SIG-M5 (cell line): ENCODE measurements at regions not wholly inside any gene's neighbourhood (a gene's known extent, or its start where the extent isn't known, plus 50 kb on each side); places are given as distances from the start of the nearest gene placed in this dataset.
"Not testable (repeated sequence)": the region's sequence is repeated elsewhere in the genome, so short reads cannot be mapped to it uniquely, and the experiment has no call there.

Source experiments
- DNase-seq: peaks from one replicate; lab custom pipeline; 2025; lab: John Stamatoyannopoulos, UW

DNA sequence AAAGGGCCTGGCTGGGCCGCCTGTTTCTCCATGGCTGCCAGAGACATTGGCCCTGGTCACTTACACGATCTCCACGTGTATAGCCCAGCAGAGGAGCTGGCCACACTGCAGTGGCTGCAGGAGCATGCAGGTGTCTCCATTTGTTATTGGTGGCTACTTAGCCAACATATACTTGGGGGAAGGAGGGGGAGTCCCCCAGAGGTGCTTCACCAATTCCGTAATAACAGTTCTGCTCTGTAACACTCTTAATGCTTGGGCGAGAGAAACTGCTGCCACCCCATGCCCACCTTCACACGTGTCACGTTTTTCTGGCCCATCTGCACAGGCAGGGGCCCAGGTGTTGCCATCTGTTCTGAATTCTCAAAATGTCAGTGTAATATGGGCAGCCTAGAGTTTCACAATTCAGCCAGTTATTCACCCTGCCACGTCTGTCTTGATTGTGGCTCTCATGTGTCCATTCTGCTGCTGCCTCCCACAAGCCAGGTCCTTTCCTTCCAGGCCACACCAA is 353.5 kb downstream of the BCL2L11 start:
- not testable (repeated sequence) for DNase-seq

GRCh38 chr2:111478335-111478734 is 357.6 kb downstream of the BCL2L11 start:
- not testable (repeated sequence) for DNase-seq

- DNase-seq: not testable (repeated sequence)
Measured at GRCh38 chr2:111478871-111479318, 358.2 kb downstream of the BCL2L11 start.

GRCh38 chr2:111480016-111480625 is 359.4 kb downstream of the BCL2L11 start:
- DNase-seq: not testable (repeated sequence)

GRCh38 chr2:111480633-111481032 is 359.9 kb downstream of the BCL2L11 start:
- DNase-seq: not testable (repeated sequence)

DNA sequence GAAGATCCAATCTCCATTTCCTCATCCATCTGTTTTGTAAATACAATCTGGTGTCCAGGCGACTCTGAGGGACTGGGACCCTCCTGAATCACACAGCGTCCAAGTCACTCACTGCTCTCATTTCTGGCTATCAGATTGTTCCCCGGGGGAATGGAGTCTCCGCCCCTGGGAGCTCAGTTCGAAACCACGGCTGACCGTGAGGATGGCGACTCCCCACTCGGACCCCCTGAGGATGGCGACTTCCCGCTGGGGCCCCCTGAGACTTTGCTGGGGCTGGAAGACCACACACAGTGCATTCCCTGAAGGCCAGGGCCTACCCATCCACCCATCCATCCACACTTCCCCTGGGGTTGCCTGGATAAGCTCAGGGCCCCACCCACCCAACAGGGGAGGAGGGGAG is 360.5 kb downstream of the BCL2L11 start:
- not testable (repeated sequence) for DNase-seq

DNA sequence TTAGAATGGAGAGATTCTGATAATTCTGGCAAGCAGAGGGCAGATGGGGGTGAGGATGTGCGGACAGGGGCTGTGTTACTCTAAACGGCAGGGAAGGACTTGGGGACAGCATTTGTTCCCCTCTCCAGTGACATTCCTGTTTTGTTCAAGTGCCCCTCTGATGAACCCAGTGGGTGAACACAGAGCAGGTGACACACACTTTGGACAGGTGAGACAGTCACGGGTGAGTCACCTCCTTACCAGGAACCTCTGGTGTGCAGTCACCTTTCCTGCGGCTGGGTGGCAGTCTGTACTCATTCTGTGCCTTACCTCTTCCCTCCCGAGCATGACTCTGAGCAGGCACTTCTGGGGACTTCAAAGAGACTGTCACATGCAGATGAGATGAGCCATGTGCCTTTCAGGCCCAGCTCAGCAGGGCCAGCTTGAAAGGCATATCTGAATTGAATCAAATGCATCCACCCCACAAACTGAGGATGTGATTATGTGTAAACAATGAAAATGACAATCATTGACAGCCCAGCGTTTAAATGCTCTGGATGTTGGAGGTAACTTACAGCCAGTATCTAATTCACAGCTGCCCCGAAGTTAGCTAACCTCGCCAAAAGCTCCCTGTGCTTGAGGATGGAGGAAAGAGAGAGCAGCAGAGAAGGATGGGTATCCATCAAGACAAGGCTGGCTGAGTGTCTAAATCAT is 362.4 kb downstream of the BCL2L11 start:
- DNase-seq: not testable (repeated sequence)

- not testable (repeated sequence) for DNase-seq
Measured at GRCh38 chr2:111484097-111484496, 363.4 kb downstream of the BCL2L11 start.

GRCh38 chr2:111485895-111486294 is 365.2 kb downstream of the BCL2L11 start:
- DNase-seq: not testable (repeated sequence)

- DNase-seq: not testable (repeated sequence)
Measured at GRCh38 chr2:111488451-111488850, 367.7 kb downstream of the BCL2L11 start.

DNA sequence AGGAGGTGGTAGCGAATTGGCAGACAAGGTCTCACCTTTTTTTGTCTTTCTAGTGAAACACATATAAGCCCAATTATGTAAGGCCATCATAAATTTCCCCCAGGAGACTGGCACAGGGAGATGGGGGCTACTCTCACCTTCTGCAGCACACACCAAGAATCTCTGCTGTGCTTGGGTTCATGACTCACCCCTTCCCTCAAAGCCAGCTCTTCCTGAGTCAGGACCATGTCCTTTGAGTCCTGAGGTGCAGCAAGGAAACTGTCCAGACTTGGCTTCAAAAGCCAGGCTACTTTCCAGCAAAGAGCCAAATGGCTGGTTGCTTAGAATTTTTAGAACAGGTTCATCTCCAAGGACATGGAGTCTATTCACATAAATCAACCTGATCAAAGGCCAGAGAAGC is 368.7 kb downstream of the BCL2L11 start:
- not testable (repeated sequence) for DNase-seq

GRCh38 chr2:111491181-111491580 is 370.5 kb downstream of the BCL2L11 start:
- DNase-seq: not testable (repeated sequence)

- DNase-seq: not testable (repeated sequence)
Measured at GRCh38 chr2:111491614-111492013, 370.9 kb downstream of the BCL2L11 start.

DNA sequence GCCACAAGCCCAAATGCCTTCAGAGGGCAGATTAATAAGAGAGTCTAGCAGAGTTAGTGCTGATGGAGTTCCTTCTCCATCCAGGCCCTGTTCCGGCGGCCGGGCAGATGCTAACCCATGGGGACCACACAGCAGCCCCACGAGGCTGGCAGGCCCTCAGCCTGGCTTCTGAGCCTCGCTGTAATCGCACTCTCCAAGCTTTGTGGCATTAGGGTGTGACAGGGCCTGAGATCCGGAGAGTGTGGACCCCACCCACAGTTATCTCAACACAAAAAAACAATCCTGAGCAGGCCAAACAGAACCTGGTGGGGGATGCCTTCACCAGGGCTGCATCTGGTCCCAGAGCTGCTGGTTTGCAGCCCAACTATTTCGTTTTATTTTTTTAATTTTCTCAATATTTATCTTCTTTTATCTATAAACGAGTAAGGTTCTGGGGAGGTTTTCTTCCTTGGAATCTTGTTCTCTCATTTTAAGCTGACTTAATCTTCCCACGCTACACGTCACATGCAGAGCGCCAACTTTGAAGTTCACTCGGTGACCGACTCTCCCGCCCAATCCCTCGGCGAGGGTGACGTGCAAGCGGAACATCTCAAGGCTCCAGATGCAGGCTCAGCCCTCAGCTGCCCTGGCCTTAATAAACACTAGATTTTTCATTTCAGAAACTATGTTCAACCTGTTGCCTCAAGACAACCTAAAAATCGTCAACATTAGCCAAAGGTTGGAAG is 372.4 kb downstream of the BCL2L11 start:
- not testable (repeated sequence) for DNase-seq

- not testable (repeated sequence) for DNase-seq
Measured at GRCh38 chr2:111493720-111494078, 373.0 kb downstream of the BCL2L11 start.

GRCh38 chr2:111494288-111494980 is 373.7 kb downstream of the BCL2L11 start:
- DNase-seq: not testable (repeated sequence)

- not testable (repeated sequence) for DNase-seq
Measured at GRCh38 chr2:111494981-111495315, 374.2 kb downstream of the BCL2L11 start.

DNA sequence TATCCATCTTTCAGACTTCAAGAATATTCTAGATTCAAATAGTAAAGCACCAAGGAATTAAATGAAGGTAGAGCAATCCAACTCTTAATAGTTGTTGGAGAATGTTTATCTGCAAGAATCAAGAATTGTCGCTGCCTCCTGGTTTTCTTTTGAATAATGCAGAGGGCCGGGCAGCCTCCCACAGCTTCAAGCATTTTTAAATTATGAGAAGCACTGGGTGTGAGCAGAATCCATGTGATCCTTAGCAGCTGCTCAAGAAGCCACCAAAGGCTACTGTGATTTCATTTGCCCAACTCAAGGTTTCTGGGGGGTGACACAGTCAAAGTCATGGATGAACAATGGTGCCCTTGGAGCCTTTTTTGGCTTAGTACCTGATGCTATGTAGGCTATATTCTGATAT is 374.9 kb downstream of the BCL2L11 start:
- DNase-seq: not testable (repeated sequence)

GRCh38 chr2:111496176-111496575 is 375.5 kb downstream of the BCL2L11 start:
- DNase-seq: not testable (repeated sequence)

GRCh38 chr2:111496860-111497259 is 376.1 kb downstream of the BCL2L11 start:
- not testable (repeated sequence) for DNase-seq

GRCh38 chr2:111497270-111497669 is 376.6 kb downstream of the BCL2L11 start:
- DNase-seq: not testable (repeated sequence)

- not testable (repeated sequence) for DNase-seq
Measured at GRCh38 chr2:111500536-111501062, 379.9 kb downstream of the BCL2L11 start.
